ENCODE measurements at regions not wholly inside any gene's neighbourhood (a gene's known extent, or its start where the extent isn't known, plus 50 kb on each side); places are given as distances from the start of the nearest gene placed in this dataset.

DNA sequence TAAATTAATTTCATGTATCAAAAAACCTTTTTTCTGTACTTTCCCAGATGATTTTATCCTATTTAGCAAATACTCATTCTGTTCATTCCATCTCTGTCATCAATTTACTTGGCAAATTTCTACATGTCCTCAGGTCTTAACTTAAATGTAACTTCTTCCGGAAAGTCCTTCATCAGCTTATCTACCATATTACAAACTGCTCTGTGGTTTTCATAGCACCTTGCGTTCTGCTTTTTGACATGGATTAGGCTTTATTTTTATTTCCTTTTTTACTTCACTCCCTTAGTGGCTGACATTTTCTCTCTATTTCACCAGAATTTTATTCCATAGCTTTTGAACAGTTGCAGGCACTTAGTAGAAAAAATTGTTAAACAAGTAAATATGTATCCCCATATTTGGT lies 1040.8 kb downstream of the TAF11L14 start:
- Histone ChIP-seq H3K4me3 (replicated peaks; ENCODE audit: insufficient read depth, low read length) (no peak overlapping the region), H3K27ac (replicated peaks) (no peak overlapping the region), H3K27me3 (ENCODE audit: insufficient read depth, poor library complexity, severe bottlenecking) (no peaks in the 10 kb centered on the region)
- TF ChIP-seq GABPA (IDR thresholded peaks at IDR 0.05; ENCODE audit: low read depth) (no peak), POLR2AphosphoS5 (IDR thresholded peaks at IDR 0.05; ENCODE audit: low read depth) (no peak), SPI1 (IDR thresholded peaks at IDR 0.05; ENCODE audit: borderline replicate concordance, low read depth) (no peak)
- TF ChIP-seq, protein P1, sequence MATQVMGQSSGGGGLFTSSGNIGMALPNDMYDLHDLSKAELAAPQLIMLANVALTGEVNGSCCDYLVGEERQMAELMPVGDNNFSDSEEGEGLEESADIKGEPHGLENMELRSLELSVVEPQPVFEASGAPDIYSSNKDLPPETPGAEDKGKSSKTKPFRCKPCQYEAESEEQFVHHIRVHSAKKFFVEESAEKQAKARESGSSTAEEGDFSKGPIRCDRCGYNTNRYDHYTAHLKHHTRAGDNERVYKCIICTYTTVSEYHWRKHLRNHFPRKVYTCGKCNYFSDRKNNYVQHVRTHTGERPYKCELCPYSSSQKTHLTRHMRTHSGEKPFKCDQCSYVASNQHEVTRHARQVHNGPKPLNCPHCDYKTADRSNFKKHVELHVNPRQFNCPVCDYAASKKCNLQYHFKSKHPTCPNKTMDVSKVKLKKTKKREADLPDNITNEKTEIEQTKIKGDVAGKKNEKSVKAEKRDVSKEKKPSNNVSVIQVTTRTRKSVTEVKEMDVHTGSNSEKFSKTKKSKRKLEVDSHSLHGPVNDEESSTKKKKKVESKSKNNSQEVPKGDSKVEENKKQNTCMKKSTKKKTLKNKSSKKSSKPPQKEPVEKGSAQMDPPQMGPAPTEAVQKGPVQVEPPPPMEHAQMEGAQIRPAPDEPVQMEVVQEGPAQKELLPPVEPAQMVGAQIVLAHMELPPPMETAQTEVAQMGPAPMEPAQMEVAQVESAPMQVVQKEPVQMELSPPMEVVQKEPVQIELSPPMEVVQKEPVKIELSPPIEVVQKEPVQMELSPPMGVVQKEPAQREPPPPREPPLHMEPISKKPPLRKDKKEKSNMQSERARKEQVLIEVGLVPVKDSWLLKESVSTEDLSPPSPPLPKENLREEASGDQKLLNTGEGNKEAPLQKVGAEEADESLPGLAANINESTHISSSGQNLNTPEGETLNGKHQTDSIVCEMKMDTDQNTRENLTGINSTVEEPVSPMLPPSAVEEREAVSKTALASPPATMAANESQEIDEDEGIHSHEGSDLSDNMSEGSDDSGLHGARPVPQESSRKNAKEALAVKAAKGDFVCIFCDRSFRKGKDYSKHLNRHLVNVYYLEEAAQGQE (IDR thresholded peaks at IDR 0.05; ENCODE audit: insufficient replicate concordance, low read depth): no peak
- TF ChIP-seq, protein P2, sequence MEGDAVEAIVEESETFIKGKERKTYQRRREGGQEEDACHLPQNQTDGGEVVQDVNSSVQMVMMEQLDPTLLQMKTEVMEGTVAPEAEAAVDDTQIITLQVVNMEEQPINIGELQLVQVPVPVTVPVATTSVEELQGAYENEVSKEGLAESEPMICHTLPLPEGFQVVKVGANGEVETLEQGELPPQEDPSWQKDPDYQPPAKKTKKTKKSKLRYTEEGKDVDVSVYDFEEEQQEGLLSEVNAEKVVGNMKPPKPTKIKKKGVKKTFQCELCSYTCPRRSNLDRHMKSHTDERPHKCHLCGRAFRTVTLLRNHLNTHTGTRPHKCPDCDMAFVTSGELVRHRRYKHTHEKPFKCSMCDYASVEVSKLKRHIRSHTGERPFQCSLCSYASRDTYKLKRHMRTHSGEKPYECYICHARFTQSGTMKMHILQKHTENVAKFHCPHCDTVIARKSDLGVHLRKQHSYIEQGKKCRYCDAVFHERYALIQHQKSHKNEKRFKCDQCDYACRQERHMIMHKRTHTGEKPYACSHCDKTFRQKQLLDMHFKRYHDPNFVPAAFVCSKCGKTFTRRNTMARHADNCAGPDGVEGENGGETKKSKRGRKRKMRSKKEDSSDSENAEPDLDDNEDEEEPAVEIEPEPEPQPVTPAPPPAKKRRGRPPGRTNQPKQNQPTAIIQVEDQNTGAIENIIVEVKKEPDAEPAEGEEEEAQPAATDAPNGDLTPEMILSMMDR (IDR thresholded peaks at IDR 0.05; ENCODE audit: insufficient read depth, low read length): no peak
- DNase-seq (ENCODE audit: low read depth in 1 of 2, low spot score in 1 of 2): no peak

DNA sequence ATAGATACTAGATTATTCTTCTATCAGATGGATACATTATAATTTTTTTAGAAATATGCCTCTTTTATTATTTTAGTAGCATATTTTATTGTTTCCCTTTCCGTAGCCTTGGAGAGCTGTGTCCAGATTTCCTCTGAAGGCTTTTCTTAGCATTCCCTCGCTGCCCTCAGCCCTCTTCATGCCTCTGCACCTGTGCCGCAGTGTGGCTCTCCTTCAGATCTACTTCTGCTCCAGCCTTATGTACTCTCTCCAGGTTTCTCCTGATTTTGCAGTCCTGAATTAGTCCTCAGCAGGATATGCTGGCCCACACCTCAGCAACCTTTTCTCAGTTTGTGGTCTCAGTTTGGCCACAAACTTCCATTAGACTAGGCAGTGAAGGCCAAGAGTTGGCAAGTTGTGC lies 1052.0 kb downstream of the TAF11L14 start:
- DNase-seq (ENCODE audit: low read depth in 1 of 2, low spot score in 1 of 2): no peak
- H3K27ac ChIP-seq (replicated peaks): no peak overlapping the region
- no peak for TF ChIP-seq POLR2AphosphoS5 (IDR thresholded peaks at IDR 0.05; ENCODE audit: low read depth)
- TF ChIP-seq, protein P1 (IDR thresholded peaks at IDR 0.05; ENCODE audit: insufficient replicate concordance, low read depth): no peak
- no peak for TF ChIP-seq SPI1 (IDR thresholded peaks at IDR 0.05; ENCODE audit: borderline replicate concordance, low read depth)
- TF ChIP-seq, protein P2 (IDR thresholded peaks at IDR 0.05; ENCODE audit: insufficient read depth, low read length): no peak
- no peak for TF ChIP-seq GABPA (IDR thresholded peaks at IDR 0.05; ENCODE audit: low read depth)
- no peaks in the 10 kb centered on the region for H3K27me3 ChIP-seq (ENCODE audit: insufficient read depth, poor library complexity, severe bottlenecking)
- H3K4me3 ChIP-seq (replicated peaks; ENCODE audit: insufficient read depth, low read length): no peak overlapping the region

DNA sequence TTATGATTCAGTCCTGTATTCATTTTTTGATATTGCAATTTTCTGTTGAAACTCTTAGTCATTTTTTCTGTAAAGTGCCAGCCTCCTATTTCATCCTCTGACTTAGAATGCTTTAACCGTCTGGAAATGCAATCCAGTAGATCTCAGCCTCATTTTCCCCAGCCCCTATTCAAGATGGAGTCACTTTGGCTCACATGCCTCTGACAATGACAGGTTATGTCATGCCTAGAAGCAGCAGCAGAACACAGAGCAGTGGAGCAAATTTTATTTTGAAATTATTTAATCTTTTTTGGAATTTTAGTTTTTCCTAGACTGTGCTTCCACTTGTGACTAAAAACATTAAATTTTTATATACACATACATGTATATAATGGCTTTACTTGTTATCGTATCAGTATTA lies 1053.2 kb downstream of the TAF11L14 start:
- no peak for DNase-seq (ENCODE audit: low read depth in 1 of 2, low spot score in 1 of 2)
- no peak overlapping the region for H3K27ac ChIP-seq (replicated peaks)
- no peaks in the 10 kb centered on the region for H3K27me3 ChIP-seq (ENCODE audit: insufficient read depth, poor library complexity, severe bottlenecking)
- TF ChIP-seq, protein P1 (IDR thresholded peaks at IDR 0.05; ENCODE audit: insufficient replicate concordance, low read depth): no peak
- TF ChIP-seq GABPA (IDR thresholded peaks at IDR 0.05; ENCODE audit: low read depth): no peak
- TF ChIP-seq SPI1 (IDR thresholded peaks at IDR 0.05; ENCODE audit: borderline replicate concordance, low read depth): no peak
- TF ChIP-seq, protein P2 (IDR thresholded peaks at IDR 0.05; ENCODE audit: insufficient read depth, low read length): no peak
- TF ChIP-seq POLR2AphosphoS5 (IDR thresholded peaks at IDR 0.05; ENCODE audit: low read depth): no peak
- no peak overlapping the region for H3K4me3 ChIP-seq (replicated peaks; ENCODE audit: insufficient read depth, low read length)

Measured in HL-60 (cell line).